H9 (cell line): ENCODE measurements at regions not wholly inside any gene's neighbourhood (a gene's known extent, or its start where the extent isn't known, plus 50 kb on each side); places are given as distances from the start of the nearest gene placed in this dataset.

Experiments
- DNase-seq: peaks from one replicate; pipeline ENCODE4 v3.0.0-alpha.2; 2017
- H2AFZ ChIP-seq: one replicate; pipeline ENCODE4 v1.6.1; 2013; ENCODE audit warnings: mild to moderate bottlenecking, low read length, control low read depth, moderate library complexity
- H2AK5ac ChIP-seq: 2 replicates; pipeline ENCODE4 v1.6.1; 2013; ENCODE audit warnings: low read length, control low read depth, mixed read lengths; ENCODE audit not compliant: insufficient read length
- H2BK120ac ChIP-seq: one replicate; pipeline ENCODE4 v1.6.1; 2013; ENCODE audit warnings: low read depth, mild to moderate bottlenecking, low read length, control low read depth, inconsistent platforms; ENCODE audit not compliant: poor library complexity, severe bottlenecking
- H2BK12ac ChIP-seq: 2 replicates; pipeline ENCODE4 v1.6.1; 2013; ENCODE audit warnings: low read length, control low read depth, mixed read lengths, low read depth; ENCODE audit not compliant: insufficient read length
- H2BK15ac ChIP-seq: 2 replicates; pipeline ENCODE4 v1.6.1; 2013; ENCODE audit warnings: low read depth, low read length, control low read depth
- H2BK20ac ChIP-seq: one replicate; pipeline ENCODE4 v1.6.1; 2013; ENCODE audit warnings: low read depth, mild to moderate bottlenecking, low read length, control low read depth, inconsistent platforms; ENCODE audit not compliant: poor library complexity, severe bottlenecking
- H2BK5ac ChIP-seq: 2 replicates; pipeline ENCODE4 v1.6.1; 2013; ENCODE audit warnings: low read length, control low read depth, mixed read lengths; ENCODE audit not compliant: insufficient read length
- H3K14ac ChIP-seq: 2 replicates; pipeline ENCODE4 v1.6.1; 2013; ENCODE audit warnings: low read length, control low read depth; ENCODE audit not compliant: insufficient read depth
- H3K18ac ChIP-seq: 2 replicates; pipeline ENCODE4 v1.6.1; 2013; ENCODE audit warnings: low read depth, mild to moderate bottlenecking, mixed read lengths, low read length, control low read depth; ENCODE audit not compliant: insufficient read length
- H3K23ac ChIP-seq: 2 replicates; pipeline ENCODE4 v1.6.1; 2013; ENCODE audit warnings: low read length, control low read depth, mixed read lengths, low read depth; ENCODE audit not compliant: insufficient read length
- H3K23me2 ChIP-seq: 2 replicates; pipeline ENCODE4 v1.6.1; 2013; ENCODE audit warnings: low read depth, mild to moderate bottlenecking, mixed read lengths, low read length, control low read depth; ENCODE audit not compliant: insufficient read length, poor library complexity, severe bottlenecking
- H3K27ac ChIP-seq: 2 replicates; pipeline ENCODE4 v1.5.1; 2013; ENCODE audit warnings: low read length, control low read depth, mixed read lengths, low read depth; ENCODE audit not compliant: insufficient read length
- H3K27me3 ChIP-seq: 2 replicates; pipeline ENCODE4 v1.6.1; 2013; ENCODE audit warnings: low read length, control low read depth, inconsistent platforms; ENCODE audit not compliant: insufficient read depth
- H3K4ac ChIP-seq: 2 replicates; pipeline ENCODE4 v1.6.1; 2013; ENCODE audit warnings: low read depth, mild to moderate bottlenecking, control low read depth, inconsistent platforms, low read length, moderate library complexity
- H3K4me1 ChIP-seq: 2 replicates; pipeline ENCODE4 v1.6.1; 2013; ENCODE audit warnings: low read length, control low read depth, inconsistent platforms; ENCODE audit not compliant: insufficient read depth
- H3K4me2 ChIP-seq: 2 replicates; pipeline ENCODE4 v1.6.1; 2013; ENCODE audit warnings: low read length, control low read depth, mixed read lengths; ENCODE audit not compliant: insufficient read length, insufficient read depth
- H3K56ac ChIP-seq: 2 replicates; pipeline ENCODE4 v1.6.1; 2013; ENCODE audit warnings: low read depth, mild to moderate bottlenecking, mixed read lengths, low read length, control low read depth; ENCODE audit not compliant: insufficient read length
- H3K79me1 ChIP-seq: 2 replicates; pipeline ENCODE4 v1.6.1; 2013; ENCODE audit warnings: low read depth, mild to moderate bottlenecking, moderate library complexity, low read length, control low read depth, inconsistent platforms; ENCODE audit not compliant: insufficient read depth, poor library complexity, severe bottlenecking
- H3K79me2 ChIP-seq: 2 replicates; pipeline ENCODE4 v1.6.1; 2013; ENCODE audit warnings: low read length, control low read depth, inconsistent platforms; ENCODE audit not compliant: insufficient read depth
- H3K9ac ChIP-seq: 2 replicates; pipeline ENCODE4 v1.6.1; 2013; ENCODE audit warnings: low read length, control low read depth, mixed read lengths; ENCODE audit not compliant: insufficient read length; ENCODE audit errors: extremely low read depth
- H3K9me3 ChIP-seq: one replicate; pipeline ENCODE4 v1.6.1; 2013; ENCODE audit warnings: low read depth, low read length, inconsistent platforms; ENCODE audit not compliant: control insufficient read depth
- H3T11ph ChIP-seq: one replicate; pipeline ENCODE4 v1.6.1; 2013; ENCODE audit warnings: mild to moderate bottlenecking, low read length, control low read depth, inconsistent platforms
- H4K20me1 ChIP-seq: one replicate; pipeline ENCODE4 v1.6.1; 2013; ENCODE audit not compliant: control insufficient read depth, insufficient read length, insufficient read depth
- H4K5ac ChIP-seq: 2 replicates; pipeline ENCODE4 v1.6.1; 2013; ENCODE audit warnings: low read depth, mild to moderate bottlenecking, mixed read lengths, low read length, control low read depth; ENCODE audit not compliant: insufficient read length
- H4K8ac ChIP-seq: replicated peaks from 2 replicates; pipeline ENCODE4 v1.6.1; 2013; ENCODE audit warnings: low read length, control low read depth, mixed read lengths, low read depth; ENCODE audit not compliant: insufficient read length
- H4K91ac ChIP-seq: 2 replicates; pipeline ENCODE4 v1.6.1; 2013; ENCODE audit warnings: low read depth, mild to moderate bottlenecking, moderate library complexity, mixed read lengths, low read length, control low read depth; ENCODE audit not compliant: insufficient read length
- H3K27ac Mint-ChIP-seq, 3 experiments: 2 replicates in 2 of 3; 3 replicates in 1 of 3; pipeline ENCODE4 v1.8.0; 2020 to 2021; ENCODE audit warnings: mixed read lengths in 3 of 3, mild to moderate bottlenecking in 1 of 3, moderate library complexity in 1 of 3
- H3K27me3 Mint-ChIP-seq: 2 replicates; pipeline ENCODE4 v1.8.0; 2021; ENCODE audit warnings: low read depth, mild to moderate bottlenecking, moderate library complexity, mixed read lengths
- H3K36me3 Mint-ChIP-seq, 3 experiments: 2 replicates in 2 of 3; 3 replicates in 1 of 3; pipeline ENCODE4 v1.8.0; 2020 to 2021; ENCODE audit warnings: low read depth in 3 of 3, mixed read lengths in 3 of 3; ENCODE audit not compliant: insufficient read depth in 1 of 3
- H3K4me1 Mint-ChIP-seq, 2 experiments: 2 replicates each; pipeline ENCODE4 v1.8.0; 2020; ENCODE audit warnings: mixed read lengths in 2 of 2
- H3K4me3 Mint-ChIP-seq, 2 experiments: 2 replicates in 1 of 2; 3 replicates in 1 of 2; pipeline ENCODE4 v1.8.0; 2020 to 2021; ENCODE audit warnings: mild to moderate bottlenecking in 2 of 2, mixed read lengths in 2 of 2, moderate library complexity in 1 of 2
- H3K9me3 Mint-ChIP-seq, 2 experiments: 2 replicates in 1 of 2; 3 replicates in 1 of 2; pipeline ENCODE4 v1.8.0; 2020; ENCODE audit warnings: mild to moderate bottlenecking in 2 of 2, mixed read lengths in 2 of 2, moderate library complexity in 1 of 2
- WGBS: extraction: QIAGEN DNeasy Blood & Tissue Kit; methylation state at CpG from one replicate; pipeline ENCODE4 v1.1.7; 2013; ENCODE audit warnings: missing lambda C conversion rate, low lambda C conversion rate, mixed read lengths; ENCODE audit not compliant: insufficient read length; ENCODE audit errors: extremely low coverage; 5-methylcytosine and 5-hydroxymethylcytosine counted together
- TF ChIP-seq, protein P1 (sequence below): fragments of 200-600 bp; sonication (generic); conservative IDR thresholded peaks from 3 replicates; pipeline ENCODE4 v1.8.0; 2021; ENCODE audit warnings: antibody characterized with exemption, mild to moderate bottlenecking

DNA sequence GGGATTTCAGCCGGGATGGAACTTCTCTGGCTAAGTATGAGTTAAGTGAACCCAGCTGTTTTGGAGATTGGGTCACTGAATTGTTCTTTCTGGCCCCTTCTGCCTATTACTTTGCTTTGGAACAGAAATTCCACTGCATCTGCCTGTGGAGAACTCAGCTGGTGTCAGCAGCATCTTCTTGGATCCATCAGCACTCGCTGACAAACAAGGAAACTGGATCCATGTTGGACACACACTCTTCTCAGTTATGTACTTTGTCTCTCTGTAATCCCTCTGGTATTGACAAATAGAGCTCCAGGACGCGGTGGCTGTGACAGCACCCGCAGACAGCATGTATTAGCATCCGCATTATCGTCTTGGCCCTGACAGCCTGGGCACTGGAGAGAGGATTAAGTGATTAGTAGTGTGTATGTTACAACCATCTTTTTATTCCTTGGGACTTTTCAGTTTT, 73.0 kb upstream of the BMPER start:
- H3K27me3 Mint-ChIP-seq, result no peaks in the 10 kb centered on the region; the same call in none of the 2 replicates
- Histone ChIP-seq H3K79me1 (no peaks in the 10 kb centered on the region), H2BK120ac (no peak overlapping the region), H2BK20ac (no peak overlapping the region), H4K20me1 (no peaks in the 10 kb centered on the region), H3K9ac (no peak overlapping the region), H3K4me2 (no peak overlapping the region), H3K23me2 (no peaks in the 10 kb centered on the region), H2BK15ac (no peak overlapping the region), H4K8ac (no peak overlapping the region), H3K18ac (no peak overlapping the region), H3K27ac (no peak overlapping the region), H2BK12ac (no peak overlapping the region), H3K14ac (no peak overlapping the region), H2AFZ (no peak overlapping the region), H3T11ph (no peak overlapping the region), H4K5ac (no peak overlapping the region), H2BK5ac (no peak overlapping the region), H2AK5ac (no peak overlapping the region), H3K79me2 (no peaks in the 10 kb centered on the region), H3K4ac (no peak overlapping the region), H3K27me3 (no peaks in the 10 kb centered on the region), H3K4me1 (no peaks in the 10 kb centered on the region), H3K23ac (no peak overlapping the region), H4K91ac (no peak overlapping the region), H3K9me3 (no peaks in the 10 kb centered on the region), H3K56ac (no peak overlapping the region)
- peaks cover 4 to 5% of the 10 kb centered on the region in 2 experiments; a peak in 3 of 5 replicates for H3K9me3 Mint-ChIP-seq
- TF ChIP-seq, protein P1, sequence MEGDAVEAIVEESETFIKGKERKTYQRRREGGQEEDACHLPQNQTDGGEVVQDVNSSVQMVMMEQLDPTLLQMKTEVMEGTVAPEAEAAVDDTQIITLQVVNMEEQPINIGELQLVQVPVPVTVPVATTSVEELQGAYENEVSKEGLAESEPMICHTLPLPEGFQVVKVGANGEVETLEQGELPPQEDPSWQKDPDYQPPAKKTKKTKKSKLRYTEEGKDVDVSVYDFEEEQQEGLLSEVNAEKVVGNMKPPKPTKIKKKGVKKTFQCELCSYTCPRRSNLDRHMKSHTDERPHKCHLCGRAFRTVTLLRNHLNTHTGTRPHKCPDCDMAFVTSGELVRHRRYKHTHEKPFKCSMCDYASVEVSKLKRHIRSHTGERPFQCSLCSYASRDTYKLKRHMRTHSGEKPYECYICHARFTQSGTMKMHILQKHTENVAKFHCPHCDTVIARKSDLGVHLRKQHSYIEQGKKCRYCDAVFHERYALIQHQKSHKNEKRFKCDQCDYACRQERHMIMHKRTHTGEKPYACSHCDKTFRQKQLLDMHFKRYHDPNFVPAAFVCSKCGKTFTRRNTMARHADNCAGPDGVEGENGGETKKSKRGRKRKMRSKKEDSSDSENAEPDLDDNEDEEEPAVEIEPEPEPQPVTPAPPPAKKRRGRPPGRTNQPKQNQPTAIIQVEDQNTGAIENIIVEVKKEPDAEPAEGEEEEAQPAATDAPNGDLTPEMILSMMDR, result no peak
- H3K27ac Mint-ChIP-seq, result no peak overlapping the region
- DNase-seq, result no peak
- WGBS, result no CpG with 5 or more reads among the region's 7 CpGs
- H3K4me1 Mint-ChIP-seq, result no peaks in the 10 kb centered on the region; a peak in 1 of 4 replicates
- peaks cover 0 to 6% (median 0%) of the 10 kb centered on the region in 3 experiments; a peak in 1 of 7 replicates for H3K36me3 Mint-ChIP-seq
- no peak overlapping the region for H3K4me3 Mint-ChIP-seq
